NCI-H345 treated with DMSO at 0.1 percent for 48 hours (cell line): ENCODE measurements at regions not wholly inside any gene's neighbourhood (a gene's known extent, or its start where the extent isn't known, plus 50 kb on each side); places are given as distances from the start of the nearest gene placed in this dataset.

Experiments used
- DNase-seq: peaks from one replicate; lab custom pipeline; 2025; ENCODE audit not compliant: unreplicated experiment; lab: John Stamatoyannopoulos, UW

- no peak for DNase-seq
These were observed 187.4 kb upstream of the NRP1 start for GRCh38 chr10:33521904-33522303.

GRCh38 chr10:33521062-33521461 is 186.6 kb upstream of the NRP1 start:
- DNase-seq, result no peak

- no peak for DNase-seq
These were observed 185.8 kb upstream of the NRP1 start for GRCh38 chr10:33520223-33520622.

GRCh38 chr10:33519130-33519860 is 184.8 kb upstream of the NRP1 start:
- no peak for DNase-seq

GRCh38 chr10:33510206-33510605 is 175.7 kb upstream of the NRP1 start:
- DNase-seq, result no peak

- DNase-seq, result no peak
These were observed 174.9 kb upstream of the NRP1 start for GRCh38 chr10:33509231-33509831.

- DNase-seq, result no peak
These were observed 173.4 kb upstream of the NRP1 start for GRCh38 chr10:33507662-33508425.

- DNase-seq, result no peak
These were observed 172.6 kb upstream of the NRP1 start for GRCh38 chr10:33506838-33507661.

- DNase-seq, result no peak
These were observed 171.9 kb upstream of the NRP1 start for GRCh38 chr10:33506391-33506790.

GRCh38 chr10:33501161-33501560 is 166.7 kb upstream of the NRP1 start:
- no peak for DNase-seq

GRCh38 chr10:33498391-33498891 is 164.0 kb upstream of the NRP1 start:
- DNase-seq, result no peak

- DNase-seq, result no peak
These were observed 162.9 kb upstream of the NRP1 start for GRCh38 chr10:33497338-33497737.

- DNase-seq, result no peak
These were observed 161.6 kb upstream of the NRP1 start for GRCh38 chr10:33496096-33496495.

- DNase-seq, result no peak
These were observed 160.3 kb upstream of the NRP1 start for GRCh38 chr10:33494694-33495265.

- no peak for DNase-seq
These were observed 159.5 kb upstream of the NRP1 start for GRCh38 chr10:33493978-33494377.

- no peak for DNase-seq
These were observed 159.0 kb upstream of the NRP1 start for GRCh38 chr10:33493497-33493896.

GRCh38 chr10:33492701-33493345 is 158.4 kb upstream of the NRP1 start:
- DNase-seq, result no peak

- DNase-seq, result no peak
These were observed 155.2 kb upstream of the NRP1 start for GRCh38 chr10:33489501-33490176.

GRCh38 chr10:33487014-33487776 is 152.7 kb upstream of the NRP1 start:
- no peak for DNase-seq
